ENCODE measurements at regions not wholly inside any gene's neighbourhood (a gene's known extent, or its start where the extent isn't known, plus 50 kb on each side); places are given as distances from the start of the nearest gene placed in this dataset.

GRCh38 chr6:167755461-167755860 lies 71.2 kb upstream of the AFDN start:
- DNase-seq (ENCODE audit: low read depth) = no peak

GRCh38 chr6:167756597-167756996 lies 70.1 kb upstream of the AFDN start:
- DNase-seq (ENCODE audit: low read depth) = no peak

- DNase-seq (ENCODE audit: low read depth) = no peak
These were observed 69.5 kb upstream of the AFDN start for GRCh38 chr6:167757249-167757648.

GRCh38 chr6:167757821-167758220 lies 68.9 kb upstream of the AFDN start:
- no peak for DNase-seq (ENCODE audit: low read depth)

- no peak for DNase-seq (ENCODE audit: low read depth)
These were observed 68.2 kb upstream of the AFDN start for GRCh38 chr6:167758309-167759023.

- DNase-seq (ENCODE audit: low read depth) = no peak
These were observed 67.5 kb upstream of the AFDN start for GRCh38 chr6:167759206-167759605.

GRCh38 chr6:167759912-167760311 lies 66.8 kb upstream of the AFDN start:
- no peak for DNase-seq (ENCODE audit: low read depth)

- DNase-seq (ENCODE audit: low read depth) = no peak
These were observed 65.5 kb upstream of the AFDN start for GRCh38 chr6:167760979-167761793.

GRCh38 chr6:167761794-167762258 lies 64.9 kb upstream of the AFDN start:
- no peak for DNase-seq (ENCODE audit: low read depth)

- DNase-seq (ENCODE audit: low read depth) = no peak
These were observed 64.3 kb upstream of the AFDN start for GRCh38 chr6:167762259-167762962.

- no peak for DNase-seq (ENCODE audit: low read depth)
These were observed 63.4 kb upstream of the AFDN start for GRCh38 chr6:167763056-167763944.

GRCh38 chr6:167764215-167764614 lies 62.5 kb upstream of the AFDN start:
- no peak for DNase-seq (ENCODE audit: low read depth)

- DNase-seq (ENCODE audit: low read depth) = no peak
These were observed 61.8 kb upstream of the AFDN start for GRCh38 chr6:167764713-167765479.

GRCh38 chr6:167766986-167767714 lies 59.6 kb upstream of the AFDN start:
- no peak for DNase-seq (ENCODE audit: low read depth)

GRCh38 chr6:167767715-167768107 lies 59.0 kb upstream of the AFDN start:
- DNase-seq (ENCODE audit: low read depth) = no peak

GRCh38 chr6:167768471-167769215 lies 58.1 kb upstream of the AFDN start:
- no peak for DNase-seq (ENCODE audit: low read depth)

- no peak for DNase-seq (ENCODE audit: low read depth)
These were observed 57.1 kb upstream of the AFDN start for GRCh38 chr6:167769408-167770190.

- no peak for DNase-seq (ENCODE audit: low read depth)
These were observed 56.3 kb upstream of the AFDN start for GRCh38 chr6:167770291-167770955.
